Ecto neural progenitor cell (in vitro differentiated cells): ENCODE measurements at regions not wholly inside any gene's neighbourhood (a gene's known extent, or its start where the extent isn't known, plus 50 kb on each side); places are given as distances from the start of the nearest gene placed in this dataset.
"Not testable (repeated sequence)": the region's sequence is repeated elsewhere in the genome, so short reads cannot be mapped to it uniquely, and the experiment has no call there.

Experiments used
- DNase-seq: peaks from one replicate; pipeline ENCODE4 v3.0.0-alpha.2; 2018; ENCODE audit warnings: low spot score

DNA sequence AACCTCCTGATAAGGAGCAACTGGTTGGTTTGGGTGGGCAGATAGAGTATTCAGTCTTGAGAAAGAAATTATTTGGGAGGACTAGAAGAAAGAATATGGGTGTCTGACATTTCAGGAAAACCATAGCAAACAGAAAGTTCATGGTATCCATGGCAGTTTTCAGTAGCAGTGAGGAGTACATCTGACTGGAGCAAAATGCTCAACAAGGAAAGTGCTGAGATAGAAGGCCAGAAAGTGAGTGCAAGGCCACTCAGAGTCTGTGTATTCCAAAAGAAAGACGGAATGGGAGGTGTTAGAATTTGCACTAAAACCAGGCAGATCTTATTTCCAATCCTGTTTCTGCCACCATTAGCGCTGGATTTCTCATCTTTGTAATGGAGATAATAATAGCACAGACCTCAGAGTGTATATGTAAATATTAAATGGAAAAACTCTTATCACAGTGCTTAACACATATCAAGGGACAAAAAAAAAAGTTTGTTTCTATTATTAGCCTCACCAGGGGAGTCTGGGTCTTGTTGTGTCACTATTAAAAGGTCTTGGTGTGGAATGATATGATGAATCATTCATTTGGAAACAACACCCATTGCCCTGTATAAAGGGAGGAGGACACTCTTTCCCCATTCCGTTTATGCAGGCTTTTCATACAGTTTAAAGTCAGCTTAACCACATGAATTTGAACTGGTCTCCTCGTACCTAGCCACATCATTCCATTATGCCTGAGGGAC lies 349.8 kb downstream of the IPO8 start:
- no peak for DNase-seq

DNA sequence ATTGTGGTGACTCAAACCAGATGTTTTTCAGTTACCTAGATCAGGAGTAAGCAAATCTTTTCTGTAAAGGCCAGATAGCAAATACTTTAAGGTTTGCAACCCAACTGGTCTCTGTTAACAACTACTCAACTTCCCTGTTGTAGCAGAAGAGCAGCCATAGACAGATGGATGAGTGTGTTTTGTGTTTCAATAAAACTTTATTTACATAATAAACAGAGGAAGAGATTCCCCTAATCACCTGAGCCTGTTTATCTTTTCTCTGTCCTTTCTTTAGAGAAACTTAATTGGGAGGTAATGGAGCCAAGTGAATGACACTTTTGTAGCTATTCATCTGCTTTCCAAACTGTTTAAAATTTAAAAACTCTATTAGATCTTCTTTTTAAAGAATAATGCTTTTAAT lies 365.1 kb downstream of the IPO8 start:
- no peak for DNase-seq

DNA sequence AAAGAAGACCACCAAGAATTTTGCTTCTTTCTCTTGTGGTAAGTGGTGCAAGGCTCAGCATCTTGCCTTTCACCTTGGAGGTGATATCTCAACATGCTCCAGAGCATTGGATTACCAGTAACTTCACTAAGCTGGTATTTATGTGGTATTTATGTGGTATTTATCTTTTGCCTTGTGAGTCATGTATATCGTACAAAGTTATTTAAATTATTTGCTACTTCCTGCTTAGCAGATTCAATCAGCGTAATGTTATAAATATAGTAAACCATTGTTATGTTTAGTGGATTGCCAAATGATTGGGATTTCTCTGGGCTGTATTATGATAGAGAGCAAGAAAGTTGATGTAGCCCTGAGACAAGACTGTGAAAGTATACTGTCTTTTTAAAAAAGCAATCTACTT lies 366.4 kb downstream of the IPO8 start:
- DNase-seq = no peak

DNA sequence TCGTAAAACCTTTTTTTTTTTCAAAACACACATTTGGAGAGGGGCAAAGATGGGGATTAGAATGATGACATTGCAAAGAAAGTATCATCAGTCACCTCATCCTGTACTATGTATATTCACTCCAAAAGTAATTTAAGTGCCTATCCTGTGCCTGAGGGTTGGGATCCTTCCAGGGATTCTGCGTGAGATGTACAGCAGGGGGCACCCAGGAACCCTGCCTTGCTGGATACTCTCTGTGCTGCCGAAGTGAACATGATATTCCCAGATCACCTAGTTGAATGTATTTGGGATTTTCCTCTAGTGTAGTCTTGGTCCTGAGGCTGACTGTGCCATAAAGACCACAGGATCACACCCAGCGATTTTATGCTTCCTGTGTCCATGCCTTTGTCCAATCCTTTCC lies 372.7 kb downstream of the IPO8 start:
- DNase-seq = no peak

DNA sequence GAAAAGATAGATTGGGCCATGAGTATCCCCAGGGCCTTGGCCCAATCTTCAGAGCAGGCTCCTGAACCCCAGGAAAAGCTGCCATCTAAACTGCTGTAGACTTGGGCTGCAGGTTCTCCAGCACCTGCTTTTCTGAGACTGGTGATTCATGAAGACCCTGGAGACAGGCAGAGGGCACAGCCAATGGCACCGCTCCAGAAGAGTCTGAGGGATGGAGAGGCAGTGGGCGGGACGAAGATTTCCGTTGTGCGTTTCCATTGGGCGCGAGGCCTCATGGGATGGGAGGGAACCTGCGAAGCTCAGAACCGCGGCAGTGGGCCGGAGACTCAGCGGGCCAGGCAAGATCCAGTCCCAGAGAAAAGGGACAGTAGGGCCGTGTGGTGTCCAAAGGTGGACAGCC lies 375.1 kb downstream of the IPO8 start:
- DNase-seq = no peak

DNA sequence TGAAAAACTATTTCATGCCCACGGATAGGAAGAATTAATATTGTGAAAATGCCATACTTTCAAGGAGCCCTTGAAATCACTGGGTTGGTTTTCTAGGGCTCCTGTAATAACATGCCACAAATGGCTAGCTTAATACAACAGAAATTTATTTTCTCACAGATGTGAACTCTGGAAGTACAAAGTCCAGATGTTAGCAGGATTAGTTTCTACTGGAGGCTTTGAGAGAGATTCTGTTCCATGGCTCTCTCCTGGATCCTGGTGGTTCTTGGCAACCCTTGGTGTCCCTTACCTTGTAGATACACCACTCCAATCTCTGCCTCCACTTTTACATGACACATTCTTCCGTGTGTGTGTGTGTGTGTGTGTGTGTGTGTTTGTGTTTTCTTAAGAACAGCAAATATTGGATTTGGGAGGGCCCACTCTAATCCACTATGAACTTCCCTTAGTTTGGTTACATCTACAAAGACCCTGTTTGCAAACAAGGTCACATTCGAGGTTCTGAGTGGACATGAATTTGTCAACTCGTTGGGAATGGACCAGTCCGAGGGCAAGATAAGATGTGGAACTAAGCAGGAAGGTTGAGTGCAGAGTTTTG lies 381.1 kb downstream of the IPO8 start:
- DNase-seq = no peak

DNA sequence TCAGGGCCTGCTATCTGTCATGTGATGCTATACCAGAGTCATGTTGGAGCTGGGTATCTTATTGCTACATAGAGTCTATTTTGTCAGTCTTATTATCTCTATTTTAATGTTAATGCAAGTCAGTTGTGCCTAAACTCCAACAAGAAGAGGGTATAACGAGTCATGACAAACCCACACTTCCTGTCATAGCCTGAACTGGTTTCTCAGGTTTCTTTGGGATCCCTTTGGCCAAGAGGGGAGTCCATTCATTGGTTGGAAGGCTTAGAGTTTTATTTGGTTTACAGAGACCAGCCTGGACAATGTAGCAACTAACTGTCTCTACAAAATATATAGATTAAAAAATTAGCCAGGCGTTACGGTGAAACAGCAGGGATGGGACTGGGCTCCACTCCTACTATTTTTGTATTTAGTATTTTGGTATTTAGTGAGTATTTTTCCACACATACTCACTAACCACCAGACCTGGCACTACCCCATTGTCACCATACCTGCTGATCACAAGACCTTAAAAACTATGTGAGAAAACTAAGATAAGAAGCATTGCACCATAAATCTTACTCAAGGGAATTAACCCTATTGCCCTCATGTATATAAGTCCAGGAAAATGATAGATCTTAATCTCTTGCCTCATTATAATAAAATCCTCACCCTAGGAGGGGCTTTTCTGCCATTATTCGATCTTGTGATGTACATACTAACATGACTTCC lies 387.5 kb downstream of the IPO8 start:
- no peak for DNase-seq

DNA sequence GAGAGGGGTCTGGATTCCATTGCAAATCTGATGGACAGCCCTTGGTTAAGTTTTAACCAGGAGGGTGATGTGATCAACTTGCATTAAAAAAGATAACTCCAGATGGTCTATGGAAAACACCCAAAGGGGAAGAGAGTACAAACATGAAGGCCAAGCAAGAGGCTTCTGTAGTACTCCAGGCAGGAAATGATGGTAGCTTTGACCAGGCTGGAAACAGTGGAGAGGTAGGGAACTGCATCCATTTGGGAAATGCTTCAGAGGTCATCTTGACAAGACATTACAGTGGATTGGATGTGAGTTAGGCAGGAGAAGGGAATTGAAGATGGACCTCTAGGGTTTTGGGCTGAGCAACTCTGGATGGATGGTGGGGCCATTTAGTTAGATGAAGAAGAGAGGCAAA lies 391.1 kb downstream of the IPO8 start:
- no peak for DNase-seq

DNA sequence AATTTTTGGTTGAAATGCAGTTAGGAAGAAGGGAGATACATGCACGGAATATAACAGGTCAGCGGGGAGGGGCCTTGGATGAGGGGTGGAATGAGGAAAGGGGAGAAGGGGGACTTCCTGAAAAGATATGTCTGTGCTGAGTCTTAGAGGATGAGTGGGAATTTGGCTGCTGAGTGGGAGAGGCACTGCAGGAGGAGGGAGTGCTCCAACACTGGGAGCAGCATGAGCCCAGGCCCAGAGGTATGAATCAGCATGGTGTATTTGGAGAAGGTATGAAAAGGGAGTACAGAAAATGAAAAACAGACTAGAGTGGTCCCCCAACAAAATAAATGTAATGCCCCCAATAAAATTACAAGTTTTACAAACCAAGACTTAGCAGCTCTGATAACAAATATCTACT lies 394.4 kb downstream of the IPO8 start:
- no peak for DNase-seq

DNA sequence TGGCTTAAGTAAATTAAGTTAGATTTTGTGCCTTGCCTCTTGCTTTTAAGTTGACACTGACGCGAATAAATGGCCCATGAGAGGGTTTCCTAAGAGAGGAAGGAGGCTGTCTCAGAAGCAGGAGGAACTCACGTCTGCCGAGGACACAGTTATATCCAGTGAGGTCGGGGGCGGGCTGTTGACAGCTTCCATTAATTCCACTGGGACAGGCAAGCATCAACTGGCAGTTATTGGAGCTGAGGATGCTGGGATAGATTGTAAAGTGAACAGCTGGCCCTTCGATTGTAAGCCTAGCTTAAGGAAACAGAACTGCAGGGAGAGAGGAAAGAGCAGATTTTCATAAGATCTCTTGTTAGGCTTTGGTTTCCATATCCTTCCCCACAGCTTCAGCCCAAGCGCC lies 399.2 kb downstream of the IPO8 start:
- no peak for DNase-seq

DNA sequence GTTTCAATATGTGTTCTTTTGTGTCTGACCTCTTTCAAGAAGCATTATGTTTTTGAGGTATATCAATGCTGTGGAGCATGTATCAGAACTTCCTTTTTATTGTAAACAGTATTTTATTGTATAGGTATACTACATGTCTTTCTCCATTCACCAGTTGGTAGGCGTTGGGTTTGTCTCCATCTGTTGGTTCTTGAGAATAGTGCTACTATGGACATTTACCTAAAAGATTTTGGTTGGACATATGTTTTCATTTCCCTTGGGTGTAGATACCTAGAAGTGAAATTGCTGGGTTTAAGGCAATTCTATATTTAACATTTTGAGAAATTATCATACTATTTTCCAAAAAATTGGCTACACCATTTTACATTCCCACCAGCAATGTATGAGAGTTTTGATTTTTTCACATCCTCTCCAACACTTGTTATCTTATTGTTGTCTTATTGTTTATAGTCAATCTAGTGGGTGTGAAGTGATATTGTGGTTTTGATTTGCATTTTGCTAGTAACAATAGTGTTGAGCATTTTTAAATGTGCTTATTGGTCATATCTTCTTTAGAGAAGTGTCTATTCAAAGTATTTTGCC lies 409.2 kb downstream of the IPO8 start:
- DNase-seq = no peak

DNA sequence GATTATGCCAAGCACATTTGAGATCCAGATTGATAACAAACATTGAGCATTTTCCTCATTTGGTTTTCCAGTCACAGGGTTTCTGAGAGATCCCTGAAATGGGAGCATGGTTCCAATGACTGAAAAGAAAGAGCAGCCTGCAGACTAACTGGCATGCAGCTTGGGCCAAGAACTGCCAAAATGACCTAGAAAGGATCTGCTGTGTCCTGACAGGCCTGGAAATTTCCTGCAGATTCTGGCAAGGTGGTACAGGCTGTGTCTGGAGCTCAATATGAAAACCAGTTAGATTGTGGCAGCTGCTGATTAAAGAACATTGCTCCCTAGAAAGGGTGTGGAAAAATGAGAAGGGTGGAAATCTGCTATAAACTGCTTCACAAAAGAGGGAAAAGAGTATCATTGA lies 417.3 kb downstream of the IPO8 start:
- DNase-seq = no peak

DNA sequence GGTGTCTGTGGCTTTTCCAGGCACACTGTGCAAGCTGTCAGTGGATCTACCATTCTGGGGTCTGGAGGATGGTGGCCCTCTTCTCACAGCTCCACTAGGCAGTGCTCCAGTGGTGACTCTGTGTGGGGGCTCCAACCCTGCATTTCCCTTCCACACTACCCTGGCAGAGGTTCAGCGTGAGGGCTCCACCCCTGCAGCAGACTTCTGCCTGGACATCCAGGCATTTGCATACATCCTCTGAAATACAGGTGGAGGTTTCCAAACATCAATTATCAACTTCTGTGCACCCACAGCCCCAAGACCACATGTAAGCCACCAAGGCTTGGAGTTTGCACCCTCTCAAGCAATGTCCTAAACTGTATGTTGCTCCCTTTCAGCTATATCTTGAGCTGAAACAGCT lies 423.2 kb downstream of the IPO8 start:
- not testable (repeated sequence) for DNase-seq

DNA sequence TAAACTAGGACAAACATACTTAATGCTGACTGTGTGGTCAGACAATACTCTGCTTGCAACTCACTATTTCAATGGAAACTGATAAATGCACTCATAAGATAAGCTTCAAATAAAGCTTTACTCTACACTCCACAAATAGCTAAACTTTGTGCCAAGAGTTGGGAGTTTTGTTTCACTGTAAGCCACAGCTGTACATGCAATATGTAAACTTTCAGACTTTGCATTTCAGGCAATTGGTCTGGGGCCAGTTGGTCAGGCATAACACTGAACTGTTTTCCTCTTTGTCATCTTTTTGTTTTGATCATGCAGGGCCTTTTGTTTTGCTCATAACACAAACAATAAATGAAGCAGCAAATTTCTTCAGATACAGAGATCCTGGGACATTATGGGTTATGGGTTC lies 426.2 kb downstream of the IPO8 start:
- no peak for DNase-seq

DNA sequence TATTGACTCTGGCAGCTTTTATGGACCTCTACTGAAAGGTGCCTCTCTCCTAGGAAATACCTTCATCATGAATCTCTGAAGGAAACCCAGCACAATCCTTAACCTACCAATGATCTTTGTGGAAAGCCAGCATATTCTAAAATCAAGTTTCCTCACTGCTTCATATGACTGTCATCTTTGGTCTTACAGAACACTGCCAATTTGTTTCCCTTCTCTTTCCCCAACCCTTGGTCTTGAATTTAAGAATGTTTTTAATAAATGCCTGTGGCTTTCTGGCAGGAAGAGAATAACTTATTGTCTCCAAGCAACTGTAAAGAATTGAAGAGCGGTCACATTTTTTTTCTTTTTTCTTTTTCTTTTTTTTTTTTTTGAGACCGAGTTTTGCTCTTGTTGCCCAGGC lies 427.6 kb downstream of the IPO8 start:
- DNase-seq = no peak

DNA sequence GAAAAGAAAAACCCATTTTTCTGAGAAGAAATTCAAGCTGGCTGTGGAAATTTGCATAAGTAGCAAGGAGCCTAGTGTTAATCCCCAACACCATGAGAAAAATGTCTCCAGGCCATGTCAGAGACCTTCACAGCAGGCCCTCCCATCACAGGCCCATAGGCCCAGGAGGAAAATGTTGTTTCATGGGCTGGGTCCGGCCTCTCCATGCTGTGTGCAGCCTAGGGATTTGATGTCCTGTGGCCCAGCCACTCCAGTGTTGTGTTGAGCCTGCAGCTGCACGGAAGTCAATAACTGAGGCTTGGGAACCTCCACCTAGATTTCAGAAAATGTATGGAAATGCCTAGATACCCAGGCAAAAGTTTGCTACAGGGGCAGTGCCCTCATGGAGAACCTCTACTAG lies 432.2 kb downstream of the IPO8 start:
- no peak for DNase-seq

DNA sequence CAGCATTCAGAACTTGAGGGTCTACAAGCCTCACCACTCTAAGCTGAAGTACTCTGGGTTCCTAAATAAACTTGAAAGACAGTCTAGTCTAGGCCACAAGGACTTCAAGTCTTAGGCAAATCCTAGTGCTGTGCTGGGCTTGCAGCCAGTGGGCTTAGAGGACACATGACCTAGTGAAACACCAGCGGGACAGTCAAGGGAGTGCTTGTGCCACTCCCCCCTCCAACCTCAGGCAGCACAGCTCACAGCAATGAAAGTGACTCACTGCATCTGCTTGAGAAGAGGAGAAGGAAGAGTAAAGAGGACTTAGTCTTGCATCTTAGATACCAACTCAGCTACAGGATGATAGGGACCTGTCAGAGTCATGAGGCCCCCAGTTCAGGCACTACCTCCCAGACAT lies 438.1 kb downstream of the IPO8 start:
- DNase-seq = no peak

DNA sequence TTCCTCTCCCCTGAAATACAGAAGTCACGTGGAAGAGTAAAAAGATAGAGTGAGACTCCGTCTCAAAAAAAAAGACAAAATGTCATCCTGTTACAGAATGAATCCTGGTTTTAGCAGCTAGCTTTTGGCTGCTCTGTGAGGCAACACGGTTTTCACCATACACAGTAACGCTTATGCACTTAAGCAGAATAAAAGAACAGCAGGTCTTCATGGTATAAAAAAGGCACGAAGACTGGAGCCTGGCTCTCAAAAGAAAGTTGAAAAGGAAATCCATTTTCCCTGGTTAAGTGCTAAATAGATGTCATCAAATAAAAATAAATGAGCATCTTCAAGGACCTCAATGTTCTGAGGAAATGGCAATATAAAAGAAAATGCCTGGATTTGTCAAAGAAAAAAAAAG lies 444.1 kb downstream of the IPO8 start:
- DNase-seq = no peak

DNA sequence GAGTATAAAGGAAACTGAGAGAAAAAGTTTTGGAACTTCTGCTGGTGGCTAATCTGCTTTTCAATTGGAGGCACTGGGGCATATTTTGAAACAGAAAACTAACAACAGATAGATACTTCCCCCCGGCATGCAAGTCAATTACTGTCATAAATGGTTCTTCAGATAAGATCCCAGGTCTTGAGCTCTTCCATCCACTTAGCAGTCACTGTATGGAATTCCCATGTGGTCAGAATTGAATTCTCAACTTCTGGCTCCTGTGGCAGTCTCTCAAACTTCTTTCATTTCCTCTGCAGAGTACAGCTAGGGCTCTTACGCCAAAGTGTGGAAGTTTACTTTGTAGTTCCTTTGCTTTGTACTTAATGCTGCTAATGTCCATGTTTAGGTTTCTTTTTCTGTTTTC lies 452.2 kb downstream of the IPO8 start:
- no peak for DNase-seq

DNA sequence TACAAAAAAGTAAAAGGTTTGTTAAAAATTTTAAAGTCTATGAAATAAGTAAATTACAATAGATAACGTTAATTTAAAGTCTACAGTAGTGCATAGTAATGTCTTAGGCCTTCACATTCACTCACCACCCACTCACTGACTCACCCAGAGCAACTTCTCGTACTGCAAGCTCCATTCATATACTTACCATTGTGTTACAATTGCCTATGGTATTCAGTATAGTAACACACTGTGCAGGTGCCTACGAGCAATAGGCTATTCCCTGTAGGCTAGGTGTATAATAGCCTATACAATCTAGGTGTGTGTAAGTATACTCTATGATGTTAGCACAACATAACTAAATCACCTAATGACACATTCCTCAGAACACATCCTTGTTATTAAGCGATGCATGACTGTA lies 435.3 kb upstream of the TMTC1 start:
- no peak for DNase-seq

DNA sequence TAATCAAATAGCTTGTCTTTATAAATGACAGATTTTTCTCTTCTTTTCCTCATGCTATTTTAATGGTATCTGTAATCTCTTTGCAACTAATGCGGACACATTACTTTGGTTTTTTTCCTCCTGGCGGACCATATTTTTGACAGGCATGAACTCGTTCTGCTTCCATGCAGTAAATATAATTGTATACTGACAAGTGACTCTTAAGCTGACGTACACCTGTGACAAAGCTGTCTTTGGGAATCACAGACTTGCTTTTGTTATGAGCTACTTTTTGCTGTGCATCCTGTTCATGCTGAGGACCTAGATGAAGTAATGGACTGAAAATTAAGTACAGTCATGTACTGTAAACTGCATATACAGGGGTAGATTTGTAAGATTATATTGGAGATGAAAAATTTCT lies 434.3 kb upstream of the TMTC1 start:
- DNase-seq = no peak

DNA sequence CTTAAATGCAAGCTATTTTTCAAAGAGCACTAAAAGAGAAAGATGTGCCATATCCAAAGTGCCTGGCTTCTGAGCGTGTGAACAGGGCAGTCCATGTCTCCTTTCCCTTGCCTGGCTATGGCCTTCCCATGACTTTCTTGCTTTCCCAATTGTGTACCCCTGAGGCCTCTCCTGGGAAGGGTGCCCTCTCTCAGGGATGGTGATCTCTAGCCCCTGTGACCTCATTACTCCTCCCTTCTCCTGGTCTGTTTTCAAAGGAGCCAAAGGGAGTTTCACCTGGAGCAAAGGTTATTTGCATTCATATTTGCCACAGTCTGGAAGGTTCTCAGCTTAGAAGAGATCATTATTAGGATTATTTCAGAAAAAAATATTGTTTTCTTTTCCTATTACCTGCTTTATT lies 429.4 kb upstream of the TMTC1 start:
- DNase-seq = no peak

DNA sequence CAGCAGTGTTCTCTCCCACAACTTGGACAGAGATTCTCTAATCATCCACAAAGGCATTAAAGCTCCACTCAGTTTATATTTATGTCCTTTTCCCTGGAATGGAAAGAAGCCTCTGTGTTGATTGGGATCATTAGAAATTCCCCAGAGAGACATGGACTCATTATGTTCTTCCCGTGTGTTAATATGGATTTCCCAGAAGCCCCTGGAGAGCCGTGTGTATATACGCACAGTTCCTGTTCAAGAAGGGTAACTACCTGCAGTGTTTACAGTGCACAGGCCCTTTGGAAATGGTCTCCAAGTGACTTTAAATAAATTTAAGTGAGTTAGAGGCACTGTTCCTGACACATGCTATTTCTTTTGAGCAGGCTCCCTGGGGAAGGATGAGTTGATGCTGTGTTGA lies 428.0 kb upstream of the TMTC1 start:
- no peak for DNase-seq
